ENCODE measurements at regions not wholly inside any gene's neighbourhood (a gene's known extent, or its start where the extent isn't known, plus 50 kb on each side); places are given as distances from the start of the nearest gene placed in this dataset.
A peak's percentile ranks its signal among the peaks of the same experiment; 100 is the strongest.

DNA sequence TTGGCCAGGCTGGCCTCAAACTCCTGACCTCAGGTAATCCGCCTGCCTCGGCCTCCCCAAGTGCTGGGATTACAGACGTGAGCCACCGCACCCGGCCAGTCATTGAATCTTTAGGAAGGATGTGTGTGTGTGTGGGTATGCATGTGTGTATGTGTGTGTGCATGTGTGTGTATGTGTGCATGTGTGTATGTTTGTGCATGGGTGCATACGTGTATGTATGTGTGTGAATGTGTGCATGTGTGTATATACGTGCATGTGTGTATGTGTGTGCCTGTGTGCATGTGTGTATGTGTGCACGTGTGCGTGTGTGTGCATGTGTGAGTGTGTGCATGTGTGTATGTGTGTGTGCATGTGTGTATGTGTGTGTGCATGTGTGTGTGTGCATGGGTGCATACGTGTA lies 120.1 kb upstream of the SHH start:
- peak; percentile 31 for DNase-seq

GRCh38 chr7:155931396-155932085 lies 119.3 kb upstream of the SHH start:
- DNase-seq = peak; percentile 50

GRCh38 chr7:155930527-155930926 lies 118.3 kb upstream of the SHH start:
- DNase-seq = no peak

- DNase-seq = peak; percentile 52
Measured at GRCh38 chr7:155930061-155930460, 117.8 kb upstream of the SHH start.

DNA sequence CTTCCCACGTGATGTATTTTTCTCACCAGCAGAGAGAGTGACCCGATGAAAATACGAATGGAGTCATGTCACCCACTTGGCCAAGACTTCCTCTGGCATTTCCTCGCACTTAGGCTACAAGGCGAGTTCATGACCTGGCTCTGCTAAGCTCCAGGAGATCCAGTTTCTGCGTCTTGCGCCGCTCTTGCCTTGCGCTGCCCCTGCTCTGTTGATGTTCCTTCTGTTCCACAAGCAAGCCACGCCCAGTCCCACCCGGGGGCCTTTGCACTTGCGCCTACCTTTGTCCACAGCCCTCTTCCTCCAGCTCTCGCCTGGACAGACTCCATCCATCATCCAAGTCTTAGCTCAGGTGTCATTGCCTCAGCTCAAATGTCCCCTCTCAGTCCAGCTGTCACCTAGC lies 116.3 kb upstream of the SHH start:
- DNase-seq = peak; percentile 21

DNA sequence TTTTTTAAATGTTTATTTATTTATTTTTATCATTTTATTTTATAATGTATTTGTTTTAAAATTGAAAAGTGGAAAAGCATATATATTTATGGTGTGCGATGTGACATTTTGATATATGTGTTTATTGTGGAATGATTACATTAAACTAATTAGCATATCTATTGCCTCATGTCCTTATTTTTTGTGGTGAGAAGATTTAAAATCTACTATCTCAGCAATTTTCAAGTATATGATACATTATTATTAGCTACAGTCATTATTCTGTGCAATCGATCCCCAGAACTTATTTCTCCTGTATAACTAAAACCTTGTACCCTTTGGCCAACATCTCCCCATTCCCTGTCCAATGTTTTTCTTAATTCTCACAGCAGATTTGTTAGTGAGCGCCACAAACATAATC lies 115.6 kb upstream of the SHH start:
- DNase-seq = no peak

DNA sequence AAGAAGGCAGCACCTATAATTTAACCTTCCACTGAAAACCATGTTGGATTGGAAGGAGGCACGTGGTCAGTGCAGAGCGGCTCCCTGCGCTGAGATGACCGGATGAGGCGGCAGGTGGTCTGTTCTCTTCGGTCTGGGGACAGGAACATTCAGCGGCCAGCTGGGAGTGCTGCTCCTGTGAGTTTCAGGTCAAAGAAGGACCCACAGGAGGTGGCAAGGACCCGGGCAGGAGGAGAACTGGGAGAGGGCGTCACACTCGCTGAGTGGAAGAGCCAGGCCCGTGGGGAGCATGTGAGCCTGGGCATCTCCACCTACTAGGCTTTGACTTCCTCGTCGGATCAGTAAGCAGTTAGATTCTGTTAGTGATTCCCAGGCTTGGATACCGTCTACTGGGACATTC lies 113.4 kb upstream of the SHH start:
- DNase-seq = peak; percentile 12

DNA sequence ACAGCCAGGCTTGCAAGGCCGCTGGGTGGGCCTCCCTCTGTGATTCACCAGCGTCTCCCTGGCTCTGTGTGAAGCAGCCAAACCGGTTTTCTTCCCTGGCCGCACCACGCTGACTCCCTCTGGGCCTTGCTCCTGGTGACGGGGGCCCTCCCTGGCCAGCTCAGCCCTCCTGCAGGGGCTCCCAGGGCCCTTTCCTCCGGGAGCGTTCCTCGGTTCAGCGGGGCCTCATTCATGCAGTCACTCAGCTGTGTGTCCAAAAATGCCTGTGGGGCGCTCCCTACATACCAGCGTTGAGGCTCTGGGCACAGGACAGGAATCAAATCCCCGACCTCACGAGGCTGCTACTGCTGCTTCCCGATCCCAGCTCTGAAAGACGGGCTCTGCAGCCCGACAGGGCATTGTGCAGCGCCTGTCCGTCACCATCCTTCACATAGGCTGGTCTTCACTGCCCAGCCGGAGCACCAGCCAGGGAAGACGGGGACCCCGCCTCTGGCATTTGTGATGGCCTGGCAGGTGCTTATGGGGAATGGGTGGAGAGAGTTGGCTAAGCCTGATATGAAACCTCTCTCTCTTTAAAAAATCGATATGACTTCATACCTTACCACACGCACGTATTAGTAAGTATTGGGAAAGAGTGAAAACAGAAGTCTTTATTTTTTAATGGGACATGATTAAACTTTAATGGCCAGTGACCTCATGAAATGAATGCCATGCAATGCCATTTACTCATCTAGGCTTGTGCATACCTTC lies 110.0 kb upstream of the SHH start:
- peak; percentile 45 for DNase-seq

DNA sequence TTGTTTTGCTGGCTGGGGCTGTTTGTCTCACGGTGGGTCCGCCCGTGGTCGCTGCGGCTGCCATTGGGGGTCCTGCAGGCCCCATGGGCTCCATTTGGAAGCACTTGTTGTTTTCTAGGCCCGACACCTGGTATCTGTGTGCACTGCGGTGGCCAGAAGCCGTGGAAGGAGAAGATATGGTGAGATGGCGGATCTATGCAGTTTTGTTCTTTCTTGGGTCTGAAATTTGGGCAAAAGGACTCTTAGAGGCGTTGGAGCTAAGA lies 109.5 kb upstream of the SHH start:
- DNase-seq = no peak

DNA sequence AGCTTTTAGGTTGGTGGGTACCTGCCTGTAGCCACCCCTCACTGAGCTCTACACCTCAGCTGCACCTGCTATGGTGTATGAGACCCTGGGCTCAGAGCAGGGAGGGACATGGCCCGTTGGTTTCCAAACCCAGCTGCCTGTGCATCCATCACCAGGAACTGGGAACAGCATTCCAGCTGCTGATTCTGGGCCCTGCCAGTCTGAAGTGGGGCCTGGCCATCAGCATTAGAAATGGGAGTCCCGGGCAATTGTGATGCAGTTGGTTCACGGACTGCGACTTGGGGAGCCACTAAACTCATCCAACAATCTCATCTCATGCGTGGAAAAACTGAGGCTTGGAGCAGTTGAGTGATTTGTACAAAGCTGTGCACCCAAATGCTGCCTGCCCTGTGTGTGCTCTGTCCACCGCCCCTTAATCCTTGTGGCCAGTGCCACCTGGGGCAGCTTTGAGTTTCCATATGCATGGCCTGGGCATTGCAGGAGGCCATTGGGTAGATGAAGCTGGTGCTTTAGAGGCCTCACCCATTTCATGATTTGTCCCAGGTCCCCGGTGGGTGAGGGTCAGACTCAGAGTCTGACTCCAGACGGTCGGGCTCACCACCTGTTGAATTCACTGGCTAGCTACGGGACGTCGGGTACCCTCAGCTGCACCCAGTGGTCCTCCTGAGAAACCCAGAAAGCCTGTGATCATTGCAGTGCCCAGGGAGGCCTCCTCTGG lies 109.0 kb upstream of the SHH start:
- peak; percentile 38 for DNase-seq

DNA sequence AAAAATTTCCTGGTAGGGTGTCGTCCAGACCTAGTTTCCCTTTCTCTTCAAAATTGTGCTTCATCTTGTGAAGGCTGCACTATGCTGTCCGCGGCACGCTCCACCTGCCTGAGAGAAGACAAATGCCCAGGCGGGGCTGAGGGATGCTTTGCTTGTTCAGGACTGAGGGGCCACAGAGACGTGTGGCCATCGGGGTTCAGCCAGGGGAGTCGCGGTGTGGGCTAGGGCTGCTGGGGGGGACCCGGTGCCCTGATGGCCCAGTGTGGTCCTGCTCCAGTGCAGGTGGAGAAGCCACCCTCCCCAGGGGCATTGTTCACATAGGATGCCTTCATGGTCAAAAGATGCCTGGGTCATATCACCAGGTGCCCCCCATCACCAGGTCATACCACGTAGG lies 107.8 kb upstream of the SHH start:
- DNase-seq = peak; percentile 27

DNA sequence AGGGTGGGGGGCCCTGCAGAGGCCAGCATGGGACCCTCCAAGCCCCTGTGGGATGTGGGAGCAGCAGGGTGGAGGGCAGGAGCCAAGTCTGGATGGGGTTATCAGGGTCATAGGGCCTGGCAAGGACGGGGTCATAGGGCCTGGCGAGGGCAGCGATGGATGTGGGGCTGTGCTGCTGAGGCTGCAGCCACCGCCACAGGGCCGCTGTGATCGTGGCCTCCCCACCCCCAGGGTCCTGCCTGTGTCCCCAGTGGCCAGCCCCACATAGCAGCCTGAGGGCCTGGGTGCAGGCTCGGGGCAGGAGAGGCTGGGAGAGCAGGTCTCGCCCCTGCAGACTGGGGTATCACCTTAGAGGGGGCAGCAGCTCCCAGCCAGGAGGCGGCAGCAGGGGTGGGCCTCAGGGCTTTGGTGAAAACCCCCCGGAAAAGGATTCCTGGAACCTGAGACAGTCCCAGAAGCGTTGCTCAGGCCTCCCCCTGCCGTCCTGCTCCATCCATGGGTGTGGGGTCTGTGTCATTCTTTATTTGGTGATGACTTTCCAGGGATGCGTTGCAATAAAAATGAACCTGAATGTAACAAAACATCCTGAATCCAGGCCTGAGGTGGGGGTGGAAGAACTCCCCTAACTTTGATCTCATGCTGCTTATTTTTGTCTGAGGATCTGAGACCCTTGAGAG lies 107.3 kb upstream of the SHH start:
- peak; percentile 31 for DNase-seq

GRCh38 chr7:155918720-155919390 lies 106.6 kb upstream of the SHH start:
- peak; percentile 39 for DNase-seq

GRCh38 chr7:155917836-155918430 lies 105.7 kb upstream of the SHH start:
- DNase-seq = peak; percentile 37

- peak; percentile 33 for DNase-seq
Measured at GRCh38 chr7:155916926-155917655, 104.8 kb upstream of the SHH start.

DNA sequence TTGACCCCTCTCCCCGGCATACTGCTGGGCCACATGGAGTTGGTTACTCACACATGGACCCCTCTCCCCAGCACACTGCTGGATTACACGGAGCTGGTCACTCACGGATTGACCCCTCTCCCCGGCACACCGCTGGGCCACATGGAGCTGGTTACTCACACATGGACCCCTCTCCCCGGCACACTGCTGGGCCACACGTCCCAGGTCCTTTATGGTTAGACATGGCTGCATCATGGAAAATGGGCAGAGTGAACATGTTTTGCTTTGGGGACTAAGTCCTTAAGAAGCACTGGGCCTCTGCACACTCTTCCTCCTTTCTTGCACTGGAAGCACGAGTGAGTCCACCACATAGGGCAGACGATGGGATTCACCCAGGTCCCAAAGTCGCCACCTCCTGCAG lies 102.1 kb upstream of the SHH start:
- peak; percentile 41 for DNase-seq

DNA sequence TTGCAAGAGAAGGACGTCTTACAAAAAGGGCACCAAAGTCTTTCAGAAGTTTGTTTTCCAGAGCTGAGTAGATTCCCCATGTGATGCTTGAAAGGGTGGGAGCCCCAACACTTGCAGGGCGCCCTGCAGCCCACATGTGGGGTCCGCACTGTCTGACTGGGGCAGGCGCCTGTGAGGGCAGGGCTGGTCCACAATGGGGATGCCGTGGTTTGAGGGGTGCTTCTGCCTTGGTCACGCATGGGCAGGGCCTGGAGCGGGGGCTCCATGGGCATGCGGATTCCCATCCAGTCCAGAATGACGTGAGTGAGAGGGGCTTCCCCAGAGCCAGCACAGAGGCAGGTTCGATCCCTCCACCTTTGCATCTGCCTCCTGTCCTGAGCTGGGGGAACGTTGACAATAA lies 101.5 kb upstream of the SHH start:
- DNase-seq = no peak

GRCh38 chr7:155913291-155913690 lies 101.0 kb upstream of the SHH start:
- DNase-seq = no peak

- DNase-seq = no peak
Measured at GRCh38 chr7:155911471-155912105, 99.3 kb upstream of the SHH start.

DNA sequence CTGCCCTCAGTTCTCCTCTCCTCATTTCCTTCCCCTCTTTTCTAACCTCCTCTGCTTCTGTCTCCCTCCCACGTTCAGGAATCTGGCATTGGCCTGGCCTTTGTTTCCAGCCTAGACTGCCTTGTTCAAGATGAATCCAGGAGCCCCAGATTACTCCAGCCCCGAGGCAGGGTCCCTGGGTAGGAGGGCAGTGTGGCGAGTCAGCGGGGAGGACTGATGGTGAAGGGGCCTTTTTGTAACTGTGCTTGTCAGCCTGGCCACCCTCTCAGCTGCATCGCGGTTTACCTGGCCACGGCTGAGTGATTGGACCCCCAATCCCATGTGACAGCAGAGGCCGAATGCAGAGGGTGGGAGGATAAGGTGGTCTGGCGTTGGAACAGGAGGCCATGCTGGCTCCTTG lies 96.1 kb upstream of the SHH start:
- DNase-seq = no peak

- DNase-seq = no peak
Measured at GRCh38 chr7:155907450-155908200, 95.4 kb upstream of the SHH start.
